H4 (cell line): ENCODE measurements at regions not wholly inside any gene's neighbourhood (a gene's known extent, or its start where the extent isn't known, plus 50 kb on each side); places are given as distances from the start of the nearest gene placed in this dataset.
"Not testable (repeated sequence)": the region's sequence is repeated elsewhere in the genome, so short reads cannot be mapped to it uniquely, and the experiment has no call there.

ENCODE experiments used
- DNase-seq: peaks from one replicate; pipeline ENCODE4 v3.0.0-alpha.2; 2015; ENCODE audit warnings: low spot score

GRCh38 chr7:63045575-63045974 is 953.1 kb upstream of the ZNF722 start:
- DNase-seq: no peak

DNA sequence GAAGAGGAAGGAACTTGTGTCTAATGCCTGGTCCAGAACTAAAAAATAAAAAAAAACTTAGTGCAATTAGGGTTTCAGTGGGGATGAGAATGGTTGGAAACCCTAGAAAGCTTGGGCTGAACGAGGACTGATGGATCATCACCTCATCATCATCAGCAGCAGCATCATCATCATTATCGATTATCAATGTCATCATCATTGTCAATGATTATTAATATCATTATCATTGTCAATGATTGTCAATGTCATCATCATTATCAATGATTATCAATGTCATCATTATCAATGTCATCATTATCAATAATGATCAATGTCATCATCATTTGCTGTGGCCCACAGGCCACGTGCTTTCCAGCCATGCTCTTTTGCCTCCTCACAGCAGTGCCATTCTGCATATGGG is 952.0 kb upstream of the ZNF722 start:
- no peak for DNase-seq

DNA sequence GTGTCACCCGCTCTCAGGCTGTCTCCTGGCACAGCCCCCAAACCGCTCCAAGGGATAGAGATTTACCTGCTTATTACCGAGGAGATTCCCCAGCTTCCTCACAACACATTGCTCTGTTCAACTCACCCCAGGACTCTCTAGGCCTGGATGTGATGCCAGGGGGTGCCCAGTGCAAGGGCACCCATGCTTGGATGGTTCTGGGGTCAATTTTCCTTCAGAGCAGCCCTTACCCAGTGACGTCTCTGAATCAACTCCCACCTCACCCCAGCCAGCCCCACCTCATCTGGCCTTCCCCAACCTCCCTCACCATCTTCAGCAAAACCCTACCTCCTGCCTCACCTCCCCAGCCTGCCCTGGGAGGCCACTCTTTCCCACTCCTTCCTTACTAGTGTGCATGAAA is 951.6 kb upstream of the ZNF722 start:
- no peak for DNase-seq

DNA sequence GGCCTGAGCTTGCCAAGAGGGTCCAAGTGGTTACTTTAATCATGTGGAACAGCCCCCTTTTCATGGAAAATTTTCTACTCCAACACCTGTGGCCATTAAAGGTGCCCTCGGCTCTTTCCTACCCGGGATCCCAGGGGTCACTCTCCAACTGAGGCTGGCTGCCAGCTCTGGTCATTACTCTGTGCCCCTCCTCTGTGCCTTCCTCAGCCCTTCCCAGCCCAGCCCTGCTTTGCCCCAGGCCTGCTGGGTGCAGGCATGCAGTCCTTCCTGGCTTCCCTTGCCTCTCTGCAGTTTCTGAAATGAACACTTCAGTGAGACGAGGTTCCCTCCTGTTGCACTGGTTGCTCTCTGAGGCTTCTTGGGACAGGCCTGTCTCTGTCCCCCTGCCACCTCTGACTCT is 951.1 kb upstream of the ZNF722 start:
- DNase-seq: no peak

DNA sequence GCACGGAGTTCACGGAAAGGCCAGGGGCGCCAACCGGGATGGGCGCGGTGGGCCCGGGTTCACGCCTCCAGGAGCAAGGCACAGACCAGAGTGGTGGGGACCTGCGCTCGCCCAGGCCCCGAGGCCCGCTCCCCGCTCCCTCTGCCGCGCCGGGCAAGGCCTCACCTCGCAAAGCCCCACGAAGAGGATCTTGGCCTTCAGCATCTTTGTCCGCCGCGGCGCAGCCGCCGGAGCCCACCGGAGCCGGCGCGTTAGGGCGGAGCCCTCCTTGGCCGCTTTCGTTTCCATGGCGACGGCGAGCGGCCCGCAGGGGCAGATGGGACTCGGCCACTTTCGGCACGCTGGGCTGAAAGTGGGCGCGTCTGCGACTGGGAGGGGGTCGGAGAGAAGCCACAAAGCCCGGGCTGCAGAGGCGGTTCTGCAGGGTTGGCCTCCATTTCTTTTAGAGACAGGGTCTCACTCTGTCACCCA is 944.4 kb upstream of the ZNF722 start:
- DNase-seq: no peak

GRCh38 chr7:63057265-63057664 is 941.4 kb upstream of the ZNF722 start:
- no peak for DNase-seq

DNA sequence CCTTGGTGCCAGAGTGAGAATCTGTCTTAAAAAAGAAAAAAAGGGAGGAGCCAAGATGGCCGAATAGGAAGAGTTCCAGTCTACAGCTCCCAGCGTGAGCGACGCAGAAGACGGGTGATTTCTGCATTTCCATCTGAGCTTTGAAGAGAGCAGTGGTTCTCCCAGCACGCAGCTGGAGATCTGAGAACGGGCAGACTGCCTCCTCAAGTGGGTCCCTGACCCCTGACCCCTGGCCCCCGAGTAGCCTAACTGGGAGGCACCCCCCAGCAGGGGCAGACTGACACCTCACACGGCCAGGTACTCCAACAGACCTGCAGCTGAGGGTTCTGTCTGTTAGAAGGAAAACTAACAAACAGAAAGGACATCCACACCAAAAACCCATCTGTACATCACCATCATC is 937.9 kb upstream of the ZNF722 start:
- not testable (repeated sequence) for DNase-seq

DNA sequence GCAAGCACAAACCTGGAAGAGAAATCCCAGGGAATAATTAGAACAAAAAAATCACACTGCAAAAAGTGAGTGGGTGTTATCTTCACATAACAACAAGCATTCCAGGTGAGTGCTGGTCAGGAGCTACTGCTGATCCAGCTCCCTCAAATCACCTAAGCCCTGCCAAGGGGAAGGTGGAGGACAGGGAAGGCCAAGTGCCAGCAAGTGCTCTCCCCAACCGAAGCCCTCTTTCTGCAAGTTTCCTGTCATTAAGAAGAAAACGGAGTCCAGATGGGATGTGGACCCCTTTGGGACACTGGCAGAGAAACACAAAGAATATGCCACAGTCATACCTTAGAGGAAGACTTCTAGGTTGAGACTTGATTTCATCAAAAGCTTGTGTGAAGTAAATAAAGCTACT is 933.0 kb upstream of the ZNF722 start:
- no peak for DNase-seq

- DNase-seq: not testable (repeated sequence)
Observed at GRCh38 chr7:63066235-63066634, 932.4 kb upstream of the ZNF722 start.

DNA sequence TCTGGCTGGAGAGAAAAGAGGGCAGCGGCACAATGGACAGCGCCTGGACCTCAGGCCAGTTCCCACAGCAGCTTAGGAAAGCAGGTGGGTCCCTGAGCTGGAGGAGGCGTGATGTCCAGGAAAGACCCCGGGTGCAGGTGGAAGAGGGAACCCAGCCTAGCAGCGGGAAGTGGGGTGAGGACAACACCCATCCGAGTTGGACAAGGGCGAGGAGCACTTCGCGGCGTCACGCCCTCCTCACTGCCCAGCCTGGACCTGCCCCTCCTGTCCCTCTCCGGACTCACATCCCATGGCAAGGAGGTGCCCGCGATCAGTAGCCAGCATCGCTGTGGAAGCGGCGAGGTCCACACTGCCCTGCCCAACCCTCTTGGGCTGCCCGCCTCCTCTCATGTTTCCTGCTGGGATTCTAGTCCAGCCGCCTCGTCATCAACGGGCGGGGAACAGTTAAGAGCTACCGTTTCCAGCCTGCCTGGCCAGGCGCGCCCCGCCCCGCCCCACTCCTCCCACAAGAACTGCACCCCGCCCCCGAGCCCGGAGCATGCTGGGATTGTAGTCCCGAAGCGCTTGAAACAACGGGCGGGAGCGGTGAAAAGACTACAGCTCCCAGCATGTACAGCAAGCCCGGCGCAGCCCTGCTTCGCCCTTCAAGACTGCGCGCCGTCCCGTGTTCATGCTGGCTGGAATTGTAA is 930.6 kb upstream of the ZNF722 start:
- peak; percentile 60 for DNase-seq

DNA sequence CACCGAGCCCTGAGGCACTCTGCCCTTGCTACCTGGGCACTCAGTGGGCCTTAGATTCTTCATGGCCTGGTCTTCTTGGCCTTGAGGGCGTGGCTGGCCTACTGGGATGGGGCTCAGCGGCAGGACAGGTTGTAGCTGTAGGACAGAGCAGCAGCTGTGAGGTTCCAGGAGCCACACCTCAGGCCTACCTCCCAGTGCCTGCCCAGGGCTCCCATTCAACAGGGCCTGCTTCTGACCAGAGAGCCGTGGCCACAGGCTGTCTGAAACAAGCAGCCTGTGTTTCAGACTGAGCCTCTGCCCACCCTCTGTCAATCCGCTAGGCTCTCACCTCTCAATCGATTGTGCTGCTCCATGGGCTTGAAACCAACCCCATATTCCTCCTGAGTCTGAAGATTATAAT is 928.0 kb upstream of the ZNF722 start:
- no peak for DNase-seq

GRCh38 chr7:63071396-63071795 is 927.3 kb upstream of the ZNF722 start:
- no peak for DNase-seq

GRCh38 chr7:63071920-63072319 is 926.7 kb upstream of the ZNF722 start:
- no peak for DNase-seq

DNA sequence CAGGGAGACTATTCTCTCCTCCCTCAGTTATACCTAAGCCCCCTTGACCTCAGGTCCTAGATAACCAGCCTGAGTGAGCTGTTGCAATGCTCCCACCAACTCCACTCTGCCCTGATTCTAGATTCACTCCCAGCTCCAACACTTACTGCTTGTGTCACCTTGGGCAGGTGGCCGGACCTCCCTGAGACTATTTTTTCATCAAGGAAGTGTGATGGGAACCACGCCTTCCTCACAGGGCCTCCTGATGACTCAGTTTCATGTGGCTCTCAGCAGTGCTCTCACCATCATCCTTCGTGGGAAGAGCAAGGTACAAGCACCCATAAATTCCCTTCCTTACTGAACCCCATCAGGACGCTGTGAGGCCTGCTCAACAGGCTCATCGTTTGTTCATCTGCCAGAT is 925.8 kb upstream of the ZNF722 start:
- no peak for DNase-seq

DNA sequence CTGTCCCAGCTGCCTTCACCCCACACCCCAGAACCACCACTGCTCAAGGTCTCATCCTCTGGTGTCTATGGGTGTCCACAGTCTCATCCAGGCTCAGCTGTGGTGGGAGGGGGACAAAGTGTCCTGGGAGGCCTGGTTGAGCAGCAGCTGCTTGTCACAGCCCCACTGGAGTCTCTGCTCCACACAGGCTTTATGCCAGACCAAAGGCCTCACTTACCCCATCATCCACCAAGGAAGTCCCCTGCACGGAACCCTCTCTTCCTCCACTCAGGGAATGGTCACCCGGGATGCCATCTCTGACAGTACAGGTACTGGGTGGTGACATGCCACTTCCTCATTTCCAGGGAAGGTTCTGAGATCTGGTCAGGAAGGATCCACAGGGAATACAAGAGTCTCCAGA is 925.4 kb upstream of the ZNF722 start:
- no peak for DNase-seq

DNA sequence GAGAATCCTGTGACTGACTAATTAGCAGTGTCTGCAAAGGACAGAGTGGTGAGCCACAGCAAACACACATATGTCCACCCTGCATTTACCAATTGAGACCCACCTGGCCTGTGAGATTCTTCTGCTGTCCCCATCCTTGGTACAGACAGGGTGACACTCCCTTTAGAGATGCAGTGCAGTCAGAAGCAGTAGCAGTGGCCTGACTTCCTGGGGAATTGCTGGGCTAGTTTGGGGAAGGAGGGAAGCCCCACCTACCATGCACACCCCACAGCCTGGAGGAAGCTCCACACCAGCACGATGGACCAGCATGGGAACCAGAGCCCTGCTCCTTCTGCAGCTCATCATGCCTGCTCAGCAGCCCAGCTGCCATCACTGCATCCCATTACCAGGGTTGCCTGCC is 924.9 kb upstream of the ZNF722 start:
- no peak for DNase-seq

GRCh38 chr7:63077841-63078240 is 920.8 kb upstream of the ZNF722 start:
- DNase-seq: no peak

GRCh38 chr7:63080406-63080805 is 918.2 kb upstream of the ZNF722 start:
- DNase-seq: no peak

DNA sequence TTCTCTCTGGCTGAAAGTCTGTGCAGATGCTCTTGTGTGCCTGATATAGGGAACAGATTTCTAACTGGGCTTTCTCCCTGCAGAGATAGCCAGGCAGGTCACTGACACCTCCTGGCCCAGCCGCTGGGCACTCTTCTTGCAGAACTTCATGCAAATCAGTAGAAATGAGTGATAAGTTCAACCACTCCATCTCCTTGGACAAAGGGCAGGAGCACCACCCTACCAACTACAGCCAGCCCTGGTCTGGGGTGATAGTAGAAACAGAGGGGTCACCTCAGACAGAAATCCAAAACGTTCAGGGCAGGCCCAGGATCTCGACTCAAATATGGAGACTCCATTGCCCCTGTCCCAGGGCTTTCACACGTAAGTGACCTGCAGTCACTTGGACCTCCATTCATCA is 917.8 kb upstream of the ZNF722 start:
- no peak for DNase-seq

DNA sequence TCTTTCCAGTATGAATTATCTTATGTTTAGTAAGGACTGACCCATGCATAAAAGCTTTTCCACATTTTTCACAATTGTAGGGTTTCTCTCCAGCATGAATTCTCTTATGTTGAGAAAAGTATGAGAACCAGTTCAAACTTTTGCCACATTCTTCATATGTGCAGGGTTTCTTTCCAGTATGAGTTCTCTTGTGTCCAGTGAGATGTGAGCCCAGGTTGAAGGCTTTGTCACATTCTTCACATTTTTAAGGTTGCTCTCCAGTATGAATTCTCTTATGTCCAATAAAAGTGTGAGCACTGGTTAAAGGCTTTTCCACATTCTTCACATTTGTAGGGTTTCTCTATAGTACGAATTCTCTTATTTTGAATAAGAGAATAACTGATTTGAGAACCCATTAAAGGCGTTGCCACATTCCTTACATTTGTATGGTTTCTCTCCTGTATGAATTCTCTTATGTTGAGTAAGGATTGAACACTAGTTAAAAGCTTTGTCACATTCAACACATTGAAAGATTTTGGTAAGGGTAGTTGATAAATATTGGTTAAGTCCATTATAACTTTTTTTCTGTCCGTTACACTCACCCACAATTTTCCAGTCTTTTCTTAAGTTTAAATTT is 911.0 kb upstream of the ZNF722 start:
- no peak for DNase-seq

GRCh38 chr7:63092951-63093350 is 905.7 kb upstream of the ZNF722 start:
- DNase-seq: no peak

- DNase-seq: no peak
Observed at GRCh38 chr7:63093481-63093880, 905.2 kb upstream of the ZNF722 start.

GRCh38 chr7:63096141-63096540 is 902.5 kb upstream of the ZNF722 start:
- no peak for DNase-seq

- no peak for DNase-seq
Observed at GRCh38 chr7:63104666-63105065, 894.0 kb upstream of the ZNF722 start.
